ENCODE measurements at regions not wholly inside any gene's neighbourhood (a gene's known extent, or its start where the extent isn't known, plus 50 kb on each side); places are given as distances from the start of the nearest gene placed in this dataset.

DNA sequence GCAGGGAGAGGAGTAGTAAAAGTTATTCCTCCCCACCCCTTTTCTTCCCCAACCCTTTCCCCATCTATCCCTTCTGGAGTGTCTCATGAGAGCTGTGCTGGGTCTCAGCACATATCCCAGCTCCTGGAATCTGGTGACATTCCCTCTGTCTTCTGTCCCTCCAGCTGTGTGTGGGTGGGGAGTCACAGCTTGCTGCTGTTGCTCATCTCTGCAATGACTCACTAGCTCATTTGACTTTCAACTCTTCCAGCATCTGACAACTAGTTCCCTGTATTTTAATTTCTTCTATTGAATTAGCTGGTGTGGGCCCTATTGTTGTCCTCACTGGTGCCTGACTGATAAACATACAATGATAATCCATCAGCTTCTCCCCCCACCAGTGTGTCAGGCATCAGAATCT, 198.9 kb upstream of the AUTS2 start:
- Histone ChIP-seq H3K36me3 (ENCODE audit: control insufficient read depth, insufficient read depth, low read length) (no peaks in the 10 kb centered on the region), H3K27ac (ENCODE audit: insufficient read depth, low read length, poor library complexity, severe bottlenecking) (no peak overlapping the region), H3K9me3 (ENCODE audit: control insufficient read depth, low read length) (no peaks in the 10 kb centered on the region), H3K4me3 (ENCODE audit: insufficient read depth, low read depth, low read length, poor library complexity, severe bottlenecking) (no peak overlapping the region), H3K4me1 (ENCODE audit: control insufficient read depth, insufficient read depth, low read length, poor library complexity, severe bottlenecking) (no peaks in the 10 kb centered on the region), H3K27me3 (replicated peaks; ENCODE audit: control insufficient read depth, insufficient read depth, low read length, poor library complexity, severe bottlenecking) (no peaks in the 10 kb centered on the region)
- DNase-seq = no peak

DNA sequence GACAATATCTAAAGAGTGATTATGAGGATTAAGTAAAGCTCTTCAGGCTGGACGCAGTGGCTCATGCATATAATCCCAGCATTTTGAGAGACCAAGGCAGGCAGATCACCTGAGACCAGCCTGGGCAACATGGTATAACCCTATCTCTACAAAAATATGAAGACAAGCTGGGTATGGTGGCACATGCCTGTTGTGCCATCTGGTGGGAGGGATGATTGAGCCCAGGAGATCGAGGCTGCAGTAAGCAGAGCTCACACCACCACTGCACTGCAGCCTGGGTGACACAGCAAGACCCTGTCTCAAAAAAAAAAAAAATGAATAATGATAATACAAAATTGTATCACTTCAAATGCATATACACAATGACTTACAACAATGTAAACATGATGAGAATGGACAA, 195.6 kb upstream of the AUTS2 start:
- no peaks in the 10 kb centered on the region for H3K9me3 ChIP-seq (ENCODE audit: control insufficient read depth, low read length)
- no peaks in the 10 kb centered on the region for H3K27me3 ChIP-seq (replicated peaks; ENCODE audit: control insufficient read depth, insufficient read depth, low read length, poor library complexity, severe bottlenecking)
- H3K36me3 ChIP-seq (ENCODE audit: control insufficient read depth, insufficient read depth, low read length) = no peaks in the 10 kb centered on the region
- no peak overlapping the region for H3K27ac ChIP-seq (ENCODE audit: insufficient read depth, low read length, poor library complexity, severe bottlenecking)
- H3K4me1 ChIP-seq (ENCODE audit: control insufficient read depth, insufficient read depth, low read length, poor library complexity, severe bottlenecking) = no peaks in the 10 kb centered on the region
- no peak overlapping the region for H3K4me3 ChIP-seq (ENCODE audit: insufficient read depth, low read depth, low read length, poor library complexity, severe bottlenecking)
- DNase-seq = no peak

DNA sequence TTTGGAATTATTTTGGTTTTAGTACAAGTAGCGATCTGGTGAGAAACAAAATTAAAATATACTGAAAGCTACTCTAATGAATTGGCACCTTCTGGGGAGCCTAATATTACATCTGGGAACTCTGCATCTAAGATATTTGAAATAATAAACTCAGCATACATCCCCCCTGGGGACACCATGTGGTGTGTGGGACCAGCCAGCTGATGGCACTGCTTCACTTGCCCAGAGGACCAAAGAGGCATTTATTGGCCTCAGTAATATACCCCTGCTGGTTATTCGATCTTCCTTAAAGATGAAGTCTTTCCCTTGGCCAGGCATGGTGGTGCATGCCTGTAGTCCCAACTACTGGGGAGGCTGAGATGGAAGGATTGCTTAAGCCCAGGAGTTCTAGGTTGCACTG, 195.1 kb upstream of the AUTS2 start:
- DNase-seq = no peak
- H3K36me3 ChIP-seq (ENCODE audit: control insufficient read depth, insufficient read depth, low read length) = no peaks in the 10 kb centered on the region
- H3K4me3 ChIP-seq (ENCODE audit: insufficient read depth, low read depth, low read length, poor library complexity, severe bottlenecking) = no peak overlapping the region

DNA sequence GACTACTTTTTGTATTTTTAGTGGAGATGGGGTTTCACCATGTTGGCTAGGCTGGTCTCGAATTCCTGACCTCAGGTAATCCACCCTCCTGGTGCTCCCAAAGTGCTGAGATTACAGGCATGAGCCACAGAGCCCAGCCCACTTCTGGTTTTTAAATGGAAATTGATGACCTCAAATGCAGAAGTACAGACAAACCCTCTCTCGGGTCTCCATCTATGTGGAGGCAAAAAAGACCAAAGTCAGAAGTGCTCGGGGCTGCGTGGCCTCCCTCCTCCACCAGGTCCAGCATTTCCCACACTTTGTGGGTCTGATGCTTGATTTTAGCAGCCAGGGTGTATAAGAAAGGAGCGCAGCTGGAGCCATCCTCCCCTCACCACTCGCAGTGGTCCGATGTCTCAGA, 187.3 kb upstream of the AUTS2 start:
- Histone ChIP-seq H3K9me3 (ENCODE audit: control insufficient read depth, low read length) (no peaks in the 10 kb centered on the region), H3K27ac (ENCODE audit: insufficient read depth, low read length, poor library complexity, severe bottlenecking) (no peak overlapping the region), H3K4me3 (ENCODE audit: insufficient read depth, low read depth, low read length, poor library complexity, severe bottlenecking) (no peak overlapping the region), H3K4me1 (ENCODE audit: control insufficient read depth, insufficient read depth, low read length, poor library complexity, severe bottlenecking) (no peaks in the 10 kb centered on the region), H3K36me3 (ENCODE audit: control insufficient read depth, insufficient read depth, low read length) (no peaks in the 10 kb centered on the region), H3K27me3 (replicated peaks; ENCODE audit: control insufficient read depth, insufficient read depth, low read length, poor library complexity, severe bottlenecking) (no peaks in the 10 kb centered on the region)
- no peak for DNase-seq

More for the DNA sequence above, 195.1 kb upstream of the AUTS2 start:
- Histone ChIP-seq H3K27ac (ENCODE audit: insufficient read depth, low read length, poor library complexity, severe bottlenecking) (no peak overlapping the region), H3K27me3 (replicated peaks; ENCODE audit: control insufficient read depth, insufficient read depth, low read length, poor library complexity, severe bottlenecking) (no peaks in the 10 kb centered on the region), H3K9me3 (ENCODE audit: control insufficient read depth, low read length) (no peaks in the 10 kb centered on the region), H3K4me1 (ENCODE audit: control insufficient read depth, insufficient read depth, low read length, poor library complexity, severe bottlenecking) (no peaks in the 10 kb centered on the region)

DNA sequence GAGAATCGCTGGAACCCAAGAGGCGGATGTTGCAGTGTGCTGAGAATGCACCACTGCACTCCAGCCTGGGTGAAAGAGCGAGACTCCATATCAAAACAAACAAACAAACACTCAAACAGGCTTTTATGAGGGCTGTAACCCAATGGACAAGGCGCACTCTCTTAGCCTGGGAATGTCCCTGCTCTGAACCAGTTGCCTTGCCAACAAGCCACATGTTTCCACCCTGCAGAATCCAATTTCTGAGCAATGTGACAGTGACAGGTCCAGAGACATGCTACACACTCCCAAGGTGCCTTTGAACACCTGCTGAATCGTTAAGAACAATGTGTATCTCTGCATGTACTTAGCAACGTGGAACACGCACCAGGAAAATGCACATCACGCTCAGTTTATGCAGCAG, 186.8 kb upstream of the AUTS2 start:
- Histone ChIP-seq H3K9me3 (ENCODE audit: control insufficient read depth, low read length) (no peaks in the 10 kb centered on the region), H3K4me3 (ENCODE audit: insufficient read depth, low read depth, low read length, poor library complexity, severe bottlenecking) (no peak overlapping the region), H3K4me1 (ENCODE audit: control insufficient read depth, insufficient read depth, low read length, poor library complexity, severe bottlenecking) (no peaks in the 10 kb centered on the region), H3K27ac (ENCODE audit: insufficient read depth, low read length, poor library complexity, severe bottlenecking) (no peak overlapping the region), H3K27me3 (replicated peaks; ENCODE audit: control insufficient read depth, insufficient read depth, low read length, poor library complexity, severe bottlenecking) (no peaks in the 10 kb centered on the region), H3K36me3 (ENCODE audit: control insufficient read depth, insufficient read depth, low read length) (no peaks in the 10 kb centered on the region)
- no peak for DNase-seq

DNA sequence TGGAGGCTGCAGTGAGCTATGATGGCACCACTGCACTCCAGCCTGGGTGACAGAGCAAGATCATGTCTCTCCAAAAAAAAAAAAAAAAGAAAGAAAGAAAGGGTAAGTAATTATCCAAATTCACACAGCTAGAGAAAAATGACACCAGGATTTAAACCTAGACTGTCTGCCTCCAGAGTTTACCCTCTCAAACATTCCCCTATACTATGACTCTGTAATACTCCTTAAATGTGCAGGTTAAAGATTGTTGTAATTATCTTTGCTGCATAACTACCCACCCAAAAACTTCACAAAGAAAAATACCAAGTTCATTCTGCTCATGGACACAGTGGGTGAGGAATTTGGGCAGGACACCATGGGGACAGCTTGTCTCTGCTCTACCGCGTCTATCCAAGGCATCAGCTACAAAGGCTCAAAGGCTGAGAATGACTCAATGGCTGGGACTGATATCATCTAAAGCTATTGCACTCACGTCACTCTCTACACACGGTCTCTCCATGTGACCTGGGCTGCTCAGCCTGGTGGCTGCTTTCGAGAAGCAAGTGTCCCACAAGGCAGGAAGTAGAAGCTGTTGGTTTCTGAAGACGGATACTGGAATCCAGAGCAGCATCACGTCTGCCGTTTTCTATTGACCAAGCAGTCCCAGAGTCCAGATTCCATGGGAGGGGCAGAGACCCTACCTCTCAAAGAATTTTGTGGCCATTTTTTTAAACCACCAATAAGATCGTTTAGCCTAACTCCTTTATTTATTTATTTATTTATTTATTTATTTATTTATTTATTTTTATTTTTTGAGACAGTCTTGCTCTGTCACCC, 185.7 kb upstream of the AUTS2 start:
- H3K4me3 ChIP-seq (ENCODE audit: insufficient read depth, low read depth, low read length, poor library complexity, severe bottlenecking) = no peak overlapping the region
- H3K4me1 ChIP-seq (ENCODE audit: control insufficient read depth, insufficient read depth, low read length, poor library complexity, severe bottlenecking) = no peaks in the 10 kb centered on the region
- H3K27me3 ChIP-seq (replicated peaks; ENCODE audit: control insufficient read depth, insufficient read depth, low read length, poor library complexity, severe bottlenecking) = no peaks in the 10 kb centered on the region
- no peaks in the 10 kb centered on the region for H3K9me3 ChIP-seq (ENCODE audit: control insufficient read depth, low read length)
- H3K27ac ChIP-seq (ENCODE audit: insufficient read depth, low read length, poor library complexity, severe bottlenecking) = no peak overlapping the region
- no peaks in the 10 kb centered on the region for H3K36me3 ChIP-seq (ENCODE audit: control insufficient read depth, insufficient read depth, low read length)
- no peak for DNase-seq

DNA sequence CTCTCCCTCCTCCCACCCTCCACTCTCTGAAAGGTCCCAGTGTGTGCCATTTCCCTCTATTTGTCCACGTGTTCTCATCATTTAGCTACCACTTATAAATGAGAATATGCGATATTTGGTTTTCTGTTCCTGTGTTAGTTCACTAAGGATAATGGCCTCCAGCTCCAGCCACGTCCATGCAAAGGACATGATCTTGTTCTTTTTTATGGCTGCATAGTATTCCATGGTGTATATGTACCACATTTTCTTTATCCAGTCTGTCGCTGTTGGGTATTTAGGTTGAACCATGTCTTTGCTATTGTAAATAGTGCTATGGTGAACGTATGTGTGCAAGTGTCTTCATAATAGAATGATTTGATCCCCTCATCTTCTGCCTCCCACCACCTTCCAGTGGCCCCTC, 183.7 kb upstream of the AUTS2 start:
- no peaks in the 10 kb centered on the region for H3K4me1 ChIP-seq (ENCODE audit: control insufficient read depth, insufficient read depth, low read length, poor library complexity, severe bottlenecking)
- H3K9me3 ChIP-seq (ENCODE audit: control insufficient read depth, low read length) = no peaks in the 10 kb centered on the region
- H3K36me3 ChIP-seq (ENCODE audit: control insufficient read depth, insufficient read depth, low read length) = no peaks in the 10 kb centered on the region
- DNase-seq = no peak
- H3K27ac ChIP-seq (ENCODE audit: insufficient read depth, low read length, poor library complexity, severe bottlenecking) = no peak overlapping the region
- H3K27me3 ChIP-seq (replicated peaks; ENCODE audit: control insufficient read depth, insufficient read depth, low read length, poor library complexity, severe bottlenecking) = no peaks in the 10 kb centered on the region
- H3K4me3 ChIP-seq (ENCODE audit: insufficient read depth, low read depth, low read length, poor library complexity, severe bottlenecking) = no peak overlapping the region

DNA sequence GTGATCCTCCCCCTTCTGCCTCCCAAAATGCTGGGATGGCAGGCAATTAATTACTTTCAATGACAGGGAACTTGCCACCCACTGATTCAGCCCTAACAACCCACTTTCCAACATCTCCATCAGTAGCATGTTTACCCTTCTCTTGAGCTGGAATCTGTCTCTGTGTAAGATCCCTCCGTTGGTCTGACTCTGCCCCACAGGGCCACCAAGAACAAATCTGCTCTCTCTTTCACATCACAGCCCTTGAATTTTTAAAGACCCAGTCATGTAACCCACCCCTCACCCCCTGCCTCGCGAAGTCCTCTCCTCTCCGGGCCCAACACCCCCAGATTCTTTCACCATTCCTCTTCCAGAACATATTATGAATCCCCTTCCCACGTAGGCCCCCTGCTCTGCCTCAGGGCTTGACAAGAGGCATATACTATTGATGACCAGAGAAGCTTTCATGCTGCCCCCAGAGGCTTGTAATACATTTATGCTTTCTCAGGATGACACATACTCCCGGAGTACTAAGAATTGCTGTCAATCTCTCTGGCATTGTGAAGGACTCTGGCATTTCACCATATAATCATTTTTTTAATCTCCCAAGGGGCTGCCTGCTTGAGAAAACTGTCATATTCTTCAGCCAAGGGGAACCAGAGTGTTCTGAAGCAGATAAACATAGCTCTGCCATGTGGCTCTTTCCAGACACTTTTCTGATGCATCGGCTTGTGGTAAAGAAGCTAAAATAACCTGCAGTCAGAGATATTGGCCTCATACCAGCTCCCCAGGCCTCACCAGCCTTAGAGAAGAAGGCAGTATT, 179.2 kb upstream of the AUTS2 start:
- no peaks in the 10 kb centered on the region for H3K27me3 ChIP-seq (replicated peaks; ENCODE audit: control insufficient read depth, insufficient read depth, low read length, poor library complexity, severe bottlenecking)
- H3K27ac ChIP-seq (ENCODE audit: insufficient read depth, low read length, poor library complexity, severe bottlenecking) = no peak overlapping the region
- H3K36me3 ChIP-seq (ENCODE audit: control insufficient read depth, insufficient read depth, low read length) = no peaks in the 10 kb centered on the region
- H3K4me1 ChIP-seq (ENCODE audit: control insufficient read depth, insufficient read depth, low read length, poor library complexity, severe bottlenecking) = no peaks in the 10 kb centered on the region
- no peak overlapping the region for H3K4me3 ChIP-seq (ENCODE audit: insufficient read depth, low read depth, low read length, poor library complexity, severe bottlenecking)
- no peak for DNase-seq
- H3K9me3 ChIP-seq (ENCODE audit: control insufficient read depth, low read length) = no peaks in the 10 kb centered on the region

DNA sequence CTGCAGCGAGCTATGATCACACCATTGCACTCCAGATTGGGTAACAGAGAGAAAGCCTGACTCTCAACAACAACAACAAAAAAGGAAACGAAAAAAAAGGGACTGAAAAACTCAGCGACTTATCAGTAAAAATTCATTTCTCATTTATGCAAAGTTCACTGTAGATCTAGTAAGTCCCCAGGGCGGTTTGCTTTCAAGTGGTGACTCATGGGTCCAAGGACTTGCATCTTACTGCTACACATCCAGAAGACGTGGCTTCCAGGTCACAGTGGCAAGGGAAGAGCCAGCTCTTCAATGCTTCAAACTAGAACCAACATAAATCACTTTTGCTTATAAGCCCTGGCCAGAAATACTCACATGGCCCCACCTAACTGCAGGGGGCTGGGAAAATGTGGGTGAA, 178.3 kb upstream of the AUTS2 start:
- H3K9me3 ChIP-seq (ENCODE audit: control insufficient read depth, low read length) = no peaks in the 10 kb centered on the region
- no peaks in the 10 kb centered on the region for H3K36me3 ChIP-seq (ENCODE audit: control insufficient read depth, insufficient read depth, low read length)
- no peaks in the 10 kb centered on the region for H3K4me1 ChIP-seq (ENCODE audit: control insufficient read depth, insufficient read depth, low read length, poor library complexity, severe bottlenecking)
- no peak overlapping the region for H3K4me3 ChIP-seq (ENCODE audit: insufficient read depth, low read depth, low read length, poor library complexity, severe bottlenecking)
- DNase-seq = no peak
- H3K27ac ChIP-seq (ENCODE audit: insufficient read depth, low read length, poor library complexity, severe bottlenecking) = no peak overlapping the region
- no peaks in the 10 kb centered on the region for H3K27me3 ChIP-seq (replicated peaks; ENCODE audit: control insufficient read depth, insufficient read depth, low read length, poor library complexity, severe bottlenecking)

DNA sequence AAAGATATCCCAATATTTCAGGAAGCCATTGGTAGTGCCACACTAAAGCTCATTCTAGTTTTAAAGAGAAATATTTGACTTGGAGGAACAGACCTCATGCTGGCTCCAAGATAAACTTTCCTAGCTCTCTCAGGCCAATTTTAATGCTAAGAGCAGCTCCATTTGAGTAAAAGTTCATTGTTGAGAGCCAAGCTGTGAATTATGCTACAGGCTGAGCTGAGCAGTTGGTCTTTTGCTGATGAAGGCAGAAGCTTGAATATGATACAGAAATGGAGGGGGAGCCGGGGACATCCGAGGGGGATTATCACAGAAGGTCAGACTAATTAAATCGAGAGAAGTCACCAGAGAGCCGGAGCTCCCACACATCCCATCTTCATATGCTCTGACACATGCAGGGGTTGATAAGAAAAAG, 175.7 kb upstream of the AUTS2 start:
- H3K27me3 ChIP-seq (replicated peaks; ENCODE audit: control insufficient read depth, insufficient read depth, low read length, poor library complexity, severe bottlenecking) = no peaks in the 10 kb centered on the region
- no peak for DNase-seq
- H3K27ac ChIP-seq (ENCODE audit: insufficient read depth, low read length, poor library complexity, severe bottlenecking) = no peak overlapping the region
- H3K36me3 ChIP-seq (ENCODE audit: control insufficient read depth, insufficient read depth, low read length) = no peaks in the 10 kb centered on the region
- no peaks in the 10 kb centered on the region for H3K4me1 ChIP-seq (ENCODE audit: control insufficient read depth, insufficient read depth, low read length, poor library complexity, severe bottlenecking)
- H3K4me3 ChIP-seq (ENCODE audit: insufficient read depth, low read depth, low read length, poor library complexity, severe bottlenecking) = no peak overlapping the region
- H3K9me3 ChIP-seq (ENCODE audit: control insufficient read depth, low read length) = no peaks in the 10 kb centered on the region
